NCI-H2107 (cell line): ENCODE measurements at regions not wholly inside any gene's neighbourhood (a gene's known extent, or its start where the extent isn't known, plus 50 kb on each side); places are given as distances from the start of the nearest gene placed in this dataset.
"Not testable (repeated sequence)": the region's sequence is repeated elsewhere in the genome, so short reads cannot be mapped to it uniquely, and the experiment has no call there.

ENCODE experiments used
- DNase-seq: peaks from one replicate; lab custom pipeline; 2025; lab: John Stamatoyannopoulos, UW

GRCh38 chr2:176926453-176926852, 286.1 kb upstream of the HNRNPA3 start:
- no peak for DNase-seq

GRCh38 chr2:176929387-176929786, 283.2 kb upstream of the HNRNPA3 start:
- DNase-seq = not testable (repeated sequence)

GRCh38 chr2:176931588-176932563, 280.7 kb upstream of the HNRNPA3 start:
- DNase-seq = peak; percentile 3

- DNase-seq = no peak
Measured at GRCh38 chr2:176934131-176934530, 278.5 kb upstream of the HNRNPA3 start.

GRCh38 chr2:176934869-176935415, 277.7 kb upstream of the HNRNPA3 start:
- DNase-seq = no peak

GRCh38 chr2:176935543-176936102, 277.0 kb upstream of the HNRNPA3 start:
- no peak for DNase-seq

GRCh38 chr2:176936410-176936809, 276.2 kb upstream of the HNRNPA3 start:
- no peak for DNase-seq

- DNase-seq = no peak
Measured at GRCh38 chr2:176944998-176945397, 267.6 kb upstream of the HNRNPA3 start.

GRCh38 chr2:176947754-176948153, 264.8 kb upstream of the HNRNPA3 start:
- no peak for DNase-seq

GRCh38 chr2:176951218-176951617, 261.4 kb upstream of the HNRNPA3 start:
- not testable (repeated sequence) for DNase-seq

GRCh38 chr2:176956791-176957190, 255.8 kb upstream of the HNRNPA3 start:
- no peak for DNase-seq

GRCh38 chr2:176959614-176960013, 253.0 kb upstream of the HNRNPA3 start:
- no peak for DNase-seq

GRCh38 chr2:176960061-176960460, 252.5 kb upstream of the HNRNPA3 start:
- DNase-seq = no peak

- DNase-seq = no peak
Measured at GRCh38 chr2:176960736-176961520, 251.7 kb upstream of the HNRNPA3 start.

- no peak for DNase-seq
Measured at GRCh38 chr2:176961775-176962619, 250.6 kb upstream of the HNRNPA3 start.

- DNase-seq = no peak
Measured at GRCh38 chr2:176963568-176964287, 248.9 kb upstream of the HNRNPA3 start.

- DNase-seq = no peak
Measured at GRCh38 chr2:176967911-176968450, 244.6 kb upstream of the HNRNPA3 start.

GRCh38 chr2:176969642-176970359, 242.8 kb upstream of the HNRNPA3 start:
- no peak for DNase-seq
